Right lobe of liver (tissue), 6 donors: ENCODE measurements at regions not wholly inside any gene's neighbourhood (a gene's known extent, or its start where the extent isn't known, plus 50 kb on each side); places are given as distances from the start of the nearest gene placed in this dataset.

Experiments used
- ATAC-seq, 4 donors: fragments of 200-7000 bp; cut with Tn5 transposase; one replicate each; pipeline ENCODE4 v1.9.1; 2020; ENCODE audit warnings: mild to moderate bottlenecking in 4 of 4, moderate library complexity in 4 of 4
- DNase-seq, 3 donors: peaks; one replicate each; pipeline ENCODE4 v3.0.0-alpha.2; 2020
- H3K27ac ChIP-seq, 3 donors: fragments of 200-600 bp; one replicate each; pipeline ENCODE4 v1.8.0; 2022
- H3K27me3 ChIP-seq, 2 donors: fragments of 200-600 bp; one replicate each; pipeline ENCODE4 v1.8.0; 2022
- H3K36me3 ChIP-seq, 4 donors: fragments of 200-600 bp; sonication (generic) in 1 of 4; one replicate each; pipeline versions ENCODE4 v1.5.1 to v1.8.0; 2017 to 2022; ENCODE audit warnings: control low read depth in 1 of 4
- H3K4me1 ChIP-seq, 4 donors: fragments of 200-600 bp; sonication (generic) in 1 of 4; one replicate each; pipeline versions ENCODE4 v1.5.1 to v1.8.0; 2017 to 2022; ENCODE audit warnings: control low read depth in 1 of 4
- H3K4me3 ChIP-seq, 3 donors: fragments of 200-600 bp; one replicate each; pipeline ENCODE4 v1.8.0; 2022
- H3K9me3 ChIP-seq, 4 donors: fragments of 200-600 bp; sonication (generic) in 1 of 4; one replicate each; pipeline versions ENCODE4 v1.5.1 to v1.8.0; 2017 to 2022; ENCODE audit warnings: control low read depth in 1 of 4
- CTCF ChIP-seq, 4 donors: fragments of 200-600 bp in 3 of 4; fragments of 450-650 bp in 1 of 4; IDR thresholded peaks; one replicate each; pipeline versions ENCODE4 v1.5.1 to v1.8.0; 2016 to 2022; ENCODE audit warnings: antibody characterized with exemption in 4 of 4, mild to moderate bottlenecking in 2 of 4
- POLR2A ChIP-seq: fragments of 450-650 bp; IDR thresholded peaks from one replicate; pipeline ENCODE4 v1.6.1; 2017; ENCODE audit warnings: antibody characterized with exemption, mild to moderate bottlenecking
- WGBS: methylation state at CpG from one replicate; pipeline ENCODE4 v1.1.6; 2018; ENCODE audit warnings: low coverage, low lambda C conversion rate; ENCODE audit not compliant: insufficient coverage; ENCODE audit errors: missing lambda C conversion rate; 5-methylcytosine and 5-hydroxymethylcytosine counted together
- intact Hi-C, 2 donors: fragments of 100-400 bp; cut with DNase I; formaldehyde crosslinking; loops; one replicate each; pipeline versions ENCODE4 v1.11.2 to v1.14.1; 2022
- donor health status: DM: no; HTN: yes; CAD: no.
- donor health status: DM: no; HTN: no; CAD: no.
- donor health status: DM: no; HTN: no; CAD: no.
- donor health status: DM: no; HTN: yes; CAD: no.
- donor health status: DM: no; HTN: yes; CAD: no.

GRCh38 chr15:97679106-97679688 lies 281.3 kb upstream of the ARRDC4 start:
- no peaks in the 10 kb centered on the region for H3K27me3 ChIP-seq
- intact Hi-C loops, result no loop called here
- H3K4me1 ChIP-seq, result no peaks in the 10 kb centered on the region
- H3K36me3 ChIP-seq, result no peaks in the 10 kb centered on the region
- H3K4me3 ChIP-seq, result no peak overlapping the region
- ATAC-seq (no peak), DNase-seq (no peak)
- whole genome bisulfite sequencing, result 58% methylated on average over 6 of the region's 6 CpGs
- no peak overlapping the region for H3K27ac ChIP-seq
- no peak for TF ChIP-seq POLR2A
- no peaks in the 10 kb centered on the region for H3K9me3 ChIP-seq

DNA sequence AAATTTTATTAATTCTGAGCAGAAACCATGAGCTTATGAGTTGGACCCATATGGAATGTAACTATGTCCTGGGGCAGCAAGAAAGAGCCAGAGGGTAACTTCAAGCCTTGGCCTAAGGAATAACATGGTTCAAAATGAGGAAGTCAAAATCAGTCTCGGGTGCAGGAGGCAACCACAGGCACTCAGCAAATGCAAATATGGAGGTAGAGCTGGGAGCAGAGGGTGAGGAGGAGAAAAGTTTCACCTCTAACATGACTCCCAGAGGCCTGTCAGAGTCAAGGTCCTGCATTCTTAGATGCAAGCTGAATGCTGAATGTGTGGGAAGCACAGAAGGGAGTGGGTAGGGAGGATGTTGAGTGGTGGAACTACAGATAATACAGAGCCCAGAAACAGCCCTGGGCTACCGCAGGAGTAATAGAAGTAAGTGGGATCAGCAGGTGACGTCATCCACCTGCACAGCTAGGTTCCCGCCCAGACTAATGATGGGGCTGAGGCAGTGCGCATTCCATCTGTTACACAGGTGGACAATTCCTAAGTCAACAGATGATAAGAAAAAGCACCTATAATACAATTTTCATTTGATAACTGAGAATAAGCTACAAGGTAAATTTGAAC lies 279.8 kb upstream of the ARRDC4 start:
- 74% methylated on average over 5 of the region's 5 CpGs for WGBS
- Histone ChIP-seq H3K9me3 (no peaks in the 10 kb centered on the region), H3K4me1 (no peaks in the 10 kb centered on the region), H3K27ac (no peak overlapping the region), H3K27me3 (no peaks in the 10 kb centered on the region), H3K36me3 (no peaks in the 10 kb centered on the region), H3K4me3 (no peak overlapping the region)
- DNase-seq, result no peak
- TF ChIP-seq POLR2A (no peak), CTCF (IDR thresholded peaks at IDR 0.05) (no peak)
- intact Hi-C loops, result no loop called here
- ATAC-seq, result no peak

GRCh38 chr15:97683831-97684230 lies 276.7 kb upstream of the ARRDC4 start:
- no peaks in the 10 kb centered on the region for H3K4me1 ChIP-seq
- DNase-seq (no peak), ATAC-seq (no peak)
- no peak overlapping the region for H3K27ac ChIP-seq
- no peaks in the 10 kb centered on the region for H3K9me3 ChIP-seq
- 19% methylated on average over 3 of the region's 3 CpGs for WGBS
- H3K36me3 ChIP-seq, result no peaks in the 10 kb centered on the region
- no peak for TF ChIP-seq POLR2A
- no peak for TF ChIP-seq CTCF (IDR thresholded peaks at IDR 0.05)
- H3K27me3 ChIP-seq, result no peaks in the 10 kb centered on the region
- intact Hi-C loops, result no loop called here
- H3K4me3 ChIP-seq, result no peak overlapping the region

DNA sequence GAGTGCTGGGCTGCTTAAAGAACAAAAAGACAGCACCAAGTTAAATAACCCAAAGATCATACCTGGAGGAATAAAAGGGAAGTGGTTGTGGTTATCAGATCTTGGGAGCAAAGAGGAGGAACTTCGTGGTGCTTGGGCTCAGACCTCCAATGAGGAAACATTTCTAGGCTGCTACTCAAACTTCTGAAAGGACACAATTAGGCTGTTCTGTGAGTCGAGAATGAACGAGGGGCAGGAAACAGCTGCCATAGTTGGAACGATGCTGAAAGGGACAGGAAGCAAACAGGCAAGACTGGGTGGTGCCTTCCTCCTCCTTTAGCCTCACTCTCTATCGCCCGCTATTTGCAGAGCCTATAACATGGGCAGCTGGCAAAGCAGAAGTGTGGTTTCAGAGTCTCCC lies 276.3 kb upstream of the ARRDC4 start:
- ATAC-seq, result no peak
- Histone ChIP-seq H3K4me3 (no peak overlapping the region), H3K27me3 (no peaks in the 10 kb centered on the region), H3K27ac (no peak overlapping the region), H3K36me3 (no peaks in the 10 kb centered on the region), H3K9me3 (no peaks in the 10 kb centered on the region), H3K4me1 (no peaks in the 10 kb centered on the region)
- TF ChIP-seq POLR2A (no peak), CTCF (IDR thresholded peaks at IDR 0.05) (no peak)
- WGBS, result 40% methylated on average over 6 of the region's 6 CpGs
- intact Hi-C loops, result no loop called here
- DNase-seq, result no peak

GRCh38 chr15:97686324-97686723 lies 274.2 kb upstream of the ARRDC4 start:
- H3K27ac ChIP-seq, result no peak overlapping the region
- TF ChIP-seq POLR2A (no peak), CTCF (IDR thresholded peaks at IDR 0.05) (no peak)
- intact Hi-C loops, result no loop called here
- 54% methylated on average over 2 of the region's 2 CpGs for WGBS
- ATAC-seq (no peak), DNase-seq (no peak)
- no peaks in the 10 kb centered on the region for H3K27me3 ChIP-seq
- no peaks in the 10 kb centered on the region for H3K9me3 ChIP-seq
- no peaks in the 10 kb centered on the region for H3K36me3 ChIP-seq
- H3K4me1 ChIP-seq, result no peaks in the 10 kb centered on the region
- H3K4me3 ChIP-seq, result no peak overlapping the region
